ENCODE measurements at regions not wholly inside any gene's neighbourhood (a gene's known extent, or its start where the extent isn't known, plus 50 kb on each side); places are given as distances from the start of the nearest gene placed in this dataset.

- no peak for TF ChIP-seq CTCF (optimal IDR thresholded peaks at IDR 0.05 in 1 of 3, IDR thresholded peaks at IDR 0.05 in 1 of 3, conservative IDR thresholded peaks at IDR 0.05 in 1 of 3; ENCODE audit: extremely low read depth in 1 of 3, insufficient read depth in 2 of 3, low read length in 3 of 3)
- no peak for TF ChIP-seq EZH2 (IDR thresholded peaks at IDR 0.05; ENCODE audit: low read length)
- no peaks in the 10 kb centered on the region for H3K36me3 ChIP-seq (ENCODE audit: control insufficient read depth in 2 of 2, extremely low read depth in 1 of 2, insufficient read depth in 2 of 2, low read length in 2 of 2)
- no peaks in the 10 kb centered on the region for H3K9me1 ChIP-seq (ENCODE audit: control insufficient read depth, extremely low read depth, insufficient read depth, low read length)
- no peak overlapping the region for H3K27ac ChIP-seq (ENCODE audit: control insufficient read depth, insufficient read depth, low read length)
- H3K4me2 ChIP-seq (ENCODE audit: control insufficient read depth, extremely low read depth, insufficient read depth, low read depth, low read length): no peak overlapping the region
- H3K27me3 ChIP-seq (ENCODE audit: control insufficient read depth, extremely low read depth, insufficient read depth, low read length): no peaks in the 10 kb centered on the region
- dilution Hi-C loops (cut with MboI; ENCODE audit: extremely low pct_ligation_motif_present, low sequenced_read_pairs): no loop called here
- no peaks in the 10 kb centered on the region for H3K9me3 ChIP-seq (ENCODE audit: control insufficient read depth, low read depth, low read length)
- H3K4me1 ChIP-seq (ENCODE audit: control insufficient read depth, extremely low read depth, insufficient read depth, low read length): peaks cover 7% of the 10 kb centered on the region
- no peaks in the 10 kb centered on the region for H4K20me1 ChIP-seq (ENCODE audit: control insufficient read depth, extremely low read depth, insufficient read depth, low read length)
- no peaks in the 10 kb centered on the region for H3K79me2 ChIP-seq (ENCODE audit: control insufficient read depth, insufficient read depth, low read length)
- no peak overlapping the region for H3K9ac ChIP-seq (ENCODE audit: control insufficient read depth, extremely low read depth, insufficient read depth, low read length)
- H2AFZ ChIP-seq (ENCODE audit: control insufficient read depth, low read length): no peak overlapping the region
- DNase-seq (ENCODE audit: low read depth, low spot score) (no peak), FAIRE-seq (no peak)
- no peak overlapping the region for H3K4me3 ChIP-seq (ENCODE audit: control insufficient read depth in 2 of 3, extremely low read depth in 1 of 3, insufficient read depth in 2 of 3, low read depth in 1 of 3, low read length in 3 of 3)
These were observed 218.2 kb upstream of the LRFN2 start for GRCh38 chr6:40805336-40805735.

- dilution Hi-C loops (cut with MboI; ENCODE audit: extremely low pct_ligation_motif_present, low sequenced_read_pairs): no loop called here
- no peak overlapping the region for H3K4me3 ChIP-seq (ENCODE audit: control insufficient read depth in 2 of 3, extremely low read depth in 1 of 3, insufficient read depth in 2 of 3, low read depth in 1 of 3, low read length in 3 of 3)
- H2AFZ ChIP-seq (ENCODE audit: control insufficient read depth, low read length): no peak overlapping the region
- H3K4me2 ChIP-seq (ENCODE audit: control insufficient read depth, extremely low read depth, insufficient read depth, low read depth, low read length): no peak overlapping the region
- no peaks in the 10 kb centered on the region for H3K9me3 ChIP-seq (ENCODE audit: control insufficient read depth, low read depth, low read length)
- H4K20me1 ChIP-seq (ENCODE audit: control insufficient read depth, extremely low read depth, insufficient read depth, low read length): no peaks in the 10 kb centered on the region
- H3K36me3 ChIP-seq (ENCODE audit: control insufficient read depth in 2 of 2, extremely low read depth in 1 of 2, insufficient read depth in 2 of 2, low read length in 2 of 2): no peaks in the 10 kb centered on the region
- DNase-seq (ENCODE audit: low read depth, low spot score): no peak
- H3K27me3 ChIP-seq (ENCODE audit: control insufficient read depth, extremely low read depth, insufficient read depth, low read length): no peaks in the 10 kb centered on the region
- no peak overlapping the region for H3K9ac ChIP-seq (ENCODE audit: control insufficient read depth, extremely low read depth, insufficient read depth, low read length)
- H3K27ac ChIP-seq (ENCODE audit: control insufficient read depth, insufficient read depth, low read length): no peak overlapping the region
- H3K9me1 ChIP-seq (ENCODE audit: control insufficient read depth, extremely low read depth, insufficient read depth, low read length): no peaks in the 10 kb centered on the region
- TF ChIP-seq EZH2 (IDR thresholded peaks at IDR 0.05; ENCODE audit: low read length) (no peak), CTCF (optimal IDR thresholded peaks at IDR 0.05 in 1 of 3, IDR thresholded peaks at IDR 0.05 in 1 of 3, conservative IDR thresholded peaks at IDR 0.05 in 1 of 3; ENCODE audit: extremely low read depth in 1 of 3, insufficient read depth in 2 of 3, low read length in 3 of 3) (peak; percentile 31 to 58 (median 52))
- peaks cover 7% of the 10 kb centered on the region for H3K4me1 ChIP-seq (ENCODE audit: control insufficient read depth, extremely low read depth, insufficient read depth, low read length)
- no peaks in the 10 kb centered on the region for H3K79me2 ChIP-seq (ENCODE audit: control insufficient read depth, insufficient read depth, low read length)
- no peak for FAIRE-seq
These were observed 217.7 kb upstream of the LRFN2 start for GRCh38 chr6:40804905-40805304.
